ENCODE measurements at regions not wholly inside any gene's neighbourhood (a gene's known extent, or its start where the extent isn't known, plus 50 kb on each side); places are given as distances from the start of the nearest gene placed in this dataset.

DNA sequence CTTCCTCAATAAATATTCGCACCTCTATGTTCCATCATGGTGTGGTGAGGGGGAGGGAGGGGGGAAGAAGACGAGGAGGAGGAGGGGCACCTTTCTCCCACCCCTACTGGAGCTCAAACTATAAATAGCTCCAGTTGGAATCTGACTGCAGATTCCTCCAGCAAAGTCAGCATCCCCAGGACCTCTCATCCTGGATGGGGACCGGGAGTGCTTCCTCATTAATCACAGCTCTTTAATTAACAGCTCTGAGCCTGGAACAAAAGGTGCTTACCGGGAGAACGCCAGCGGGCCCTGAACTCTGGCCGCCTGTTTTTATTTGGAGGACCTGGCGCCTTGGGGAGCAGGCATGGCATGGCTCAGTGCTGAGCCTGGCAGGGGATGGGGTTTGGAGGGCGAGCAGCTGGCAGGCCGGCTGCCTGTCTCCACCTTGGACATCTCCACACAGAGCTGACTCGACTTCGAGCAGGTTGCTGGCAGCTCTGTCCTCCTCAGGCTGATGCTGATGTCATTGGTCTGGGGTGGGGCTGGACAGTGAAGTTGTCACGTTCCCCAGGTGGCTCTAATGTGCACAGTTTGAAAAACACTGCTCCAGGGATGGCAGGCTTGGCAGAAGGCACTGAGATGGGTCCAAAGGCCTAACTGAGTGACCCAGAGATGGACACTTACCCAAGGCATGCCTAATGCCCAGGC is 180.4 kb downstream of the DHX35 start:
- DNase-seq (ENCODE audit: low read depth), result no peak

- DNase-seq (ENCODE audit: low read depth), result no peak
Observed at GRCh38 chr20:39137299-39137698, 175.2 kb downstream of the DHX35 start.

- DNase-seq (ENCODE audit: low read depth), result no peak
Observed at GRCh38 chr20:39136798-39137197, 174.7 kb downstream of the DHX35 start.

- no peak for DNase-seq (ENCODE audit: low read depth)
Observed at GRCh38 chr20:39135885-39136544, 173.9 kb downstream of the DHX35 start.

DNA sequence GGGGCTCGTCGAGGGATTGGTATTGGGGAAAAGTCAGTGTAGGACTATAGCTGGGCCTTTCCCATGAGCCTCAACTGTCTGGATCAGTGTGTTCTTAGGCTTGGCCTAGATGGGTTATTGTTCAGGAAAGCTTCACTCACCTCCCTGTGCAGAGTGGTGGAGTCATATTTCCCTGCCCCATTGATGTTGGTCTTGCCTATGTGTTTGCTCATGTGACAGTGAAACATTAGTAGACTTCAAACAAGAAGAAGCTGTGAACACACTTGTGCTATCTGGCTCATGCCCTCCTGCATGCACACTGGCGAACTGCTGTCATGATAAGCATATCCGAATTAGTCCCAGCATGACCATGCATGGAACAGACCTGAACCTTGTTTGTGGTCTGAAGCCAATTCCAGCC is 171.1 kb downstream of the DHX35 start:
- no peak for DNase-seq (ENCODE audit: low read depth)

DNA sequence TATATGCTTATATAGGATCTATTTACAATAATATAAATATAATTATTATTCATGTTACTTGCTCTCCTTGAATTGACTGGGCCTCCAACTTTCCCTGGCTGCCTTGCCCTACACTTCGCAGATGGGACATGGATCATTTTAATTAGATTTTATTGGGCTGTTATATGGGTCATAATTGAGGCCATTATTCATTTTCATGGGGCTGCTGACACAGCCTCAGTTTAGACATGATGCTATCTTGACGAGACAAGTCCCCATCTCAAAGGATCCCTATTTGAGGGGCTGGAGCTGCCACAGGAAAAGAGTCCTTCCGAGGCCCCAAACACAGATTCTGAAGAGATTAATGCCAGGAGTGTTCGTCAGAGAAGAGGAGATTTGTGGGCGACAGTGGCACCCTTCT is 170.4 kb downstream of the DHX35 start:
- DNase-seq (ENCODE audit: low read depth), result no peak

DNA sequence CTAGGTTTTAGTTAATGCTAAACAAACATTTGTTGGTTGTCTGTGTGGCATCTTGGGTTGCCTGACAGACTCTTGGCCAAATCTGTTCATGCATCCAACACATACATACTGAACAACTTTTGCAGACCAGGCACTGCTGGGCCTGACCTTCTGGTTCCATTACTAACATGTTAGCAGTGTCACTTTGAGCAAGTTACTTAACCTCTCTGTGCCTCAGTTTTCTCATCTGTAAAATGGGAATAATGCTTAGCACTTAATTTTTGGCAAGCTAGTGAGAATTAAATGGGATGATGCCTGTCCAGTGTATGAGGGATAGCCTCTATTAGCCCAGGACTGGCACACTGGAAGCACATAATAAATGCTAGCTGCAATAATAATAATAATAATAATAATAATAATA is 169.9 kb downstream of the DHX35 start:
- no peak for DNase-seq (ENCODE audit: low read depth)

DNA sequence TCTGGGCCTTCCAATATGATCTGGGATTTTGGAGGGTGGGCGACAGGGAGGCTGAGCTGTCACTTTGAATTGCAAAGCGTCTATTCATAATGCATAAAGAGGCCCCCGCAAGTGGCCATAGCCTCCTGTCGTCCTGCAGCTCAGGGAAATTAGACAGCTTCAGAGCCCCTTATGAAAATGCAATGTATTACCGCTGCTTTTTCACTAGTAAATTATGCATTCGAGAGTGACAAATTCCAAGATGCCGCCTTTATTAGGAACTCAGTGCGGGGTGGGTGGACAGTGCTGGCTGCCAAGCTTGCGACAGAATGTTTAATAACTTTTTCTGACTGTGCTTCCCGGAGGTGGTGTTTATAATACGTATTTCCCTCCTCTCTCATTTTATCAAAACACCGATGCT is 168.5 kb downstream of the DHX35 start:
- no peak for DNase-seq (ENCODE audit: low read depth)

DNA sequence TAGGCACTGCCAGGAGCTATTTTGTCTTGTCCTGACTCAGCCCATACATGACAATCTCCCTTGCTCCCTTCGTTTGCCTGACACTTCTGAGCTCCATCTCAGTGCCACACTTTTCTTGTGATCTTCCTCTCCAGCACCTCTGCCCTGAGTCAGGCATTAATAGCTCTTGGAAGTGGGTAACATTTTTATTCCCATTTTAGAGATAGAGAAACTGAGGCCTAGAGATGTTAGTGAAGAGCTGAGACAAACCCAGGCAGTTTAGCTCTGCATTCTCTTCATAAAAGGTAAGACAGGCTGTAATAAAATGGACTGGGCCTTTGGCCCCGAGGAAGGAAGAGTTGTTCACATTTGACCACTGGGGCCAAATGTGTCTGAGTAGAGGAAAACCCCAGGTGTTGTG is 167.4 kb downstream of the DHX35 start:
- no peak for DNase-seq (ENCODE audit: low read depth)

DNA sequence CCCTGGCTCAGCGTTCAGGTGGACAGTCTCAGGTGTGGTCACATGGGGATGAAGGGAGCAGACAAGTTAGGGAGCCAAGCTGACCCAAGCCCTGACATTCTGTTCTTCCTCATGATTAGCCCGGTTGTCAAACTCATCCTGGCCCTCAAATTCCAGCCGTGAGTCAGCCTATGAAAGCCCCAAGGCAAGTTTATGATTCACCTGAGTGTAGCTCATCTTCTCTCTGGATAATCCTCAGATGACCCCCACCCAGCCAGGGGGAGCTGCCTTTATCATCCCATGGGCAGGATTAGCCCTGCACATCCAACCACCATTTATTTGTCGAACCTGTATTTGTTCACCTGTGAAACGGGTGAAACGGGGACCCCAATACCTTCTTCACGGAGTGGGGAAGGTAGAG is 161.9 kb downstream of the DHX35 start:
- DNase-seq (ENCODE audit: low read depth), result no peak

GRCh38 chr20:39123185-39123557 is 161.0 kb downstream of the DHX35 start:
- no peak for DNase-seq (ENCODE audit: low read depth)

DNA sequence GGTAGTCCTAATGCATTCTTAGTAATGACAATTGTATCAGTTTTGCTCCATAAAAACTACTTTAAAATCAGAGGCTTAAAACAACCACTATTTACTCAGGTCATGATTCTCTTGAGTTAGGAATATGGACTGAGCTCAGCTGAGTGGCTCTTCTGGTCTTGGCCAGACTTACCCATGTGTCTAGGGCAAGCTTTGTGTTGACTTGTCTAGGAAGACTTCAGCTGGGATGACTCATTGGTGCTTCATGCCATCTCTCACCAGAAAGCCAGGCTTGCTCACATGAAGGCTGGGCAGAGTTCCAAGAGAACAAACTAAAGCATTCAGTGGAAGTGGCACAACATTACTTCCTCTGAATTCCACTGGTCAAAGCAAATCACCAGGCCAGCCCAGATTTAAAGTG is 155.3 kb downstream of the DHX35 start:
- no peak for DNase-seq (ENCODE audit: low read depth)

DNA sequence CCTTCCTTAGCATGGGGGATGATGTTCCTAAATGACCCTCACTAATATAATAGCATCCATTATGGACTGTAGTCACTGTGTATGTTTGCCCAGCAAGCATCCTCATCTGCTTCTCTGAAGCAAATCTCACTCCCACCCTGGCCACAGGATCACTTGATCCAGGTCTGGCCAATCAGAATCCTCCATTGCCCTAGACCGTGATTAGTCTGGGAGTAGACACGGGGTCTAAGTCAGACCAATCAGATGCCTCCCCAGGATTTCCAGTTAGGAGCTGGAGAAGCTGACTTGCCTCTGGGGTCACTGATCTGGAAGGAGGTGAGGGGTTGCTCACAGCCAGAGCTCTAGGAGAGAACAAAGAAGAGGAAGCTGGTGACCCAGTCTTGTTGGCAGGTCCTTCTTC is 153.9 kb downstream of the DHX35 start:
- DNase-seq (ENCODE audit: low read depth), result no peak

DNA sequence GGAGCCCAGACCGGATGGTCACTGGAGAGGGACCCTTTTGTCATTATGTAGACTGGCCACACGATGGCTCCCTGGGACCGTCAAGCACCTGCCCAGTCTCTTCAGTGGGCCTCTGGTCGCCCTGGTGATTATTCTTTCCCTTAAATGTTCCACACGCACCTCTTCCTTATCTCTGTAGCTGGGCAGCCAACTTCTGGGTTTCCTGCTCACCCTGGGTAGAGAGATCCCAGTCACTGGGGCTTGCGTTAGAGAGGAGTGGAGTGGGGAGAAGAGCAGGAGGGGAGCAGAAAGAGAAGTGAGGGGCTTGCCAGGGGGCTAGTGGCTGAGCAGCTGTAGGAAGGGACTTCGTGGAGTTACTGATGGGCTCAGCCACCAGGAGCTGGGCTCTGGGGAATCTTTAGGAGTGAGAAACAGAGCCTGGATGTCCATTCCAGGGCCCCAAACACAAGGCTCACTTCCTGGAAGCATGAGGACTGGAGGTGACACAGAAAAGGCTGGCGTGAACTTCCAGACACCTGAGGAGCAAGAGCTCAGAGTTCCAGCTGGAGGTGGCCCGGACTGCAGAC is 150.1 kb downstream of the DHX35 start:
- DNase-seq (ENCODE audit: low read depth), result no peak

GRCh38 chr20:39111359-39112177 is 149.4 kb downstream of the DHX35 start:
- no peak for DNase-seq (ENCODE audit: low read depth)

GRCh38 chr20:39110819-39111136 is 148.6 kb downstream of the DHX35 start:
- no peak for DNase-seq (ENCODE audit: low read depth)

DNA sequence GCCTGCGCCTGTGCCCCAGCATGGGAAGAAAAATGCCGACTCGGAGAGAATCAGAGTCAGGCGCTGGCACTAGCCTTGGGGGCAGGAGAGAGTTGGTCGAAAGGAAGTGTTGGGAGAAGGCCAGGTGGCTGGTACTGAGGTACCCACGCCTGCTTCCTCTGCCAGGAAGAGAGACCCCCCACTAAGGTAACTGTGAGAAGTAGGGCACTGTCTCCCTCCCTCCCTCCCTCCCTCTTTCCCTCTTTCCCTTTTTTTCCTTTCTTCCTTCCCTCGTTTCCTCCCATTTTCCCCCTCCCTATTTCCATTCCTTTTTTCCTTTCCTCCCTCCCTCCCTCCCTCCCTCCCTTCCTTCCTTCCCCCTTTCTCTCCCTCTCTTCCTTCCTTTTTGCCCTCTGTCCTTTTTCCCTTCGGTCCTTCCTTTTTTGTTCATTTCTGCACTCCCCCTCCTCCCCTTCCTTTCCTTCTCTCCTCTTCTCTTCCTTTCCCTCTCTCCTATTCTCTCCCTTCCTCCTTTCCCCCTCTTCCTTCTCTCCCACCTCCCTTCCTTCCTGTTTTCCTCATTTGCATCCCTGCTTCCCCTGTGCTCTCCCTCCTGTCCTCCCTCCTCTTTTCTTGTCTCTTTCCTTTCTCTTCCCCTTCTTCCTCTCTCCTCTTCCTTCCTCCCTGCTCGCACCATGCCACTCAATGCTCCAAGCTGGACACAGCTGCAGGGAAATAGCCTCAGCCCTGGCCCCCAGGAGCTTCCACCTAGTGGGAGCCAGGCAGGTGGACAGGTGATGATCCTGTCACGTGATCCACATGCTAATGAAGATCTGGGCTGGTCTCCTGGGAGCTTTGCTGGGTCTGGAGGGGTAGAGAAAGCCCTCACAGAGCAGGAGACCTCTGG is 148.0 kb downstream of the DHX35 start:
- no peak for DNase-seq (ENCODE audit: low read depth)

- no peak for DNase-seq (ENCODE audit: low read depth)
Observed at GRCh38 chr20:39108746-39109145, 146.6 kb downstream of the DHX35 start.

DNA sequence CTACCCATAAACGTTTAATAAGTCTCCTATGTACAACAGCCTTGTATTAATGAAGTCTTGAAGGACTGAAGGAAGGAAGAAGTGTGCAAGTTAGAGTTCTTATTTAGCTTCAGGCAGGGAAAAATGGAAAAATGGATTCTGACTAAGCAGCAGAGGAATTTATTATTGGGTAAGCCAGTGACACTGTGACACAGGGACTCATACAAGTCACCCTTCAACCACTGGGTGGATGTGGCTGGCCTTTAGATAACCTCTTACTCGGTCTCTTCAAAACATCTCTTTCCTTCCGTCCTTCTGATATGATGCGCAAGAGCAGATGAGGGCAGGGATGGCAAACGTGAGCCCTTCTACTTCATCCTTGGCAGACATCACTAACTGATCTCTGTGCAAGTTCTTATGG is 145.6 kb downstream of the DHX35 start:
- no peak for DNase-seq (ENCODE audit: low read depth)

GRCh38 chr20:39106791-39107190 is 144.6 kb downstream of the DHX35 start:
- no peak for DNase-seq (ENCODE audit: low read depth)

- no peak for DNase-seq (ENCODE audit: low read depth)
Observed at GRCh38 chr20:39105551-39105950, 143.4 kb downstream of the DHX35 start.

GRCh38 chr20:39103732-39104131 is 141.6 kb downstream of the DHX35 start:
- no peak for DNase-seq (ENCODE audit: low read depth)

Measured in activated T-helper 1 cell treated with Interleukin-2 at 50 U/mL for 16 hours (primary cell).